22Rv1 (cell line): ENCODE measurements at regions not wholly inside any gene's neighbourhood (a gene's known extent, or its start where the extent isn't known, plus 50 kb on each side); places are given as distances from the start of the nearest gene placed in this dataset.

Source experiments
- ZFX ChIP-seq: fragments of 450-650 bp; IDR thresholded peaks from 2 replicates; pipeline ENCODE4 v1.6.1; 2017; ENCODE audit warnings: antibody characterized with exemption, borderline replicate concordance
- TF ChIP-seq, protein P1 (sequence below): fragments of 450-650 bp; IDR thresholded peaks from 2 replicates; pipeline ENCODE4 v1.5.1; 2017; ENCODE audit warnings: mild to moderate bottlenecking

DNA sequence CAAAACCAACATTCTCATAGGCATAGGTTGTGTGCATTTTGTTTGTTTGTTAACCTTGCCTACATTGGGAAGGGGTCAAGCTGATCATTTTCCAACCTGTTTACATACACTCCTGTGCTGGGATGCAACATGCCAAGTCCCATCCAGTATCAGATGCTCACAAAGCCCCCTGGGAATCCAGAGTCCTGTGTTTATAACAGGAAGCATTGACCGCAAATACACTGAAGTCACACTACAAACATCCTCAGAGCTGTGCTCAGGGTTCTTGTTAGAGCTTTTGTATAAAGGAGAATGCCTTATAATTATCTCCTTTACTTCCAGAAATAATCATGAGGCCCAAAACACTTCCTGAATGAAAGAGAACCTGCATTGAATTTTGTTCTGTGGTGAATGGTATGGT lies 488.7 kb upstream of the TCF4 start:
- TF ChIP-seq, protein P1, sequence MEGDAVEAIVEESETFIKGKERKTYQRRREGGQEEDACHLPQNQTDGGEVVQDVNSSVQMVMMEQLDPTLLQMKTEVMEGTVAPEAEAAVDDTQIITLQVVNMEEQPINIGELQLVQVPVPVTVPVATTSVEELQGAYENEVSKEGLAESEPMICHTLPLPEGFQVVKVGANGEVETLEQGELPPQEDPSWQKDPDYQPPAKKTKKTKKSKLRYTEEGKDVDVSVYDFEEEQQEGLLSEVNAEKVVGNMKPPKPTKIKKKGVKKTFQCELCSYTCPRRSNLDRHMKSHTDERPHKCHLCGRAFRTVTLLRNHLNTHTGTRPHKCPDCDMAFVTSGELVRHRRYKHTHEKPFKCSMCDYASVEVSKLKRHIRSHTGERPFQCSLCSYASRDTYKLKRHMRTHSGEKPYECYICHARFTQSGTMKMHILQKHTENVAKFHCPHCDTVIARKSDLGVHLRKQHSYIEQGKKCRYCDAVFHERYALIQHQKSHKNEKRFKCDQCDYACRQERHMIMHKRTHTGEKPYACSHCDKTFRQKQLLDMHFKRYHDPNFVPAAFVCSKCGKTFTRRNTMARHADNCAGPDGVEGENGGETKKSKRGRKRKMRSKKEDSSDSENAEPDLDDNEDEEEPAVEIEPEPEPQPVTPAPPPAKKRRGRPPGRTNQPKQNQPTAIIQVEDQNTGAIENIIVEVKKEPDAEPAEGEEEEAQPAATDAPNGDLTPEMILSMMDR: no peak
- TF ChIP-seq ZFX: no peak
